ENCODE measurements at regions not wholly inside any gene's neighbourhood (a gene's known extent, or its start where the extent isn't known, plus 50 kb on each side); places are given as distances from the start of the nearest gene placed in this dataset.

GRCh38 chr3:110793611-110794010 lies 278.0 kb upstream of the NECTIN3 start:
- 89% methylated on average over 1 of the region's 1 CpG for WGBS
- no peaks in the 10 kb centered on the region for H3K27me3 ChIP-seq (ENCODE audit: control insufficient read depth, insufficient read depth)
- H3K4me3 ChIP-seq (ENCODE audit: low read length) = no peak overlapping the region
- H3K4me1 ChIP-seq (ENCODE audit: control insufficient read depth, insufficient read depth, low read length) = no peaks in the 10 kb centered on the region
- ATAC-seq (no peak), DNase-seq (no peak)
- intact Hi-C loops (cut with DNase I) = no loop called here
- H3K9me3 ChIP-seq (ENCODE audit: control insufficient read depth, low read length) = no peaks in the 10 kb centered on the region
- H3K27ac ChIP-seq (ENCODE audit: low read length) = no peak overlapping the region

- 81% methylated on average over 2 of the region's 2 CpGs for WGBS
- Histone ChIP-seq H3K4me1 (ENCODE audit: control insufficient read depth, insufficient read depth, low read length) (no peaks in the 10 kb centered on the region), H3K27ac (ENCODE audit: low read length) (no peak overlapping the region), H3K4me3 (ENCODE audit: low read length) (no peak overlapping the region), H3K27me3 (ENCODE audit: control insufficient read depth, insufficient read depth) (no peaks in the 10 kb centered on the region), H3K9me3 (ENCODE audit: control insufficient read depth, low read length) (no peaks in the 10 kb centered on the region)
- no peak for DNase-seq
- intact Hi-C loops (cut with DNase I) = no loop called here
- no peak for ATAC-seq
Measured at GRCh38 chr3:110795163-110795562, 276.5 kb upstream of the NECTIN3 start.

- intact Hi-C loops (cut with DNase I) = no loop called here
- WGBS = 76% methylated on average over 2 of the region's 2 CpGs
- DNase-seq (no peak), ATAC-seq (no peak)
- no peak overlapping the region for H3K4me3 ChIP-seq (ENCODE audit: low read length)
- no peaks in the 10 kb centered on the region for H3K4me1 ChIP-seq (ENCODE audit: control insufficient read depth, insufficient read depth, low read length)
- H3K27me3 ChIP-seq (ENCODE audit: control insufficient read depth, insufficient read depth) = no peaks in the 10 kb centered on the region
- no peak overlapping the region for H3K27ac ChIP-seq (ENCODE audit: low read length)
- H3K9me3 ChIP-seq (ENCODE audit: control insufficient read depth, low read length) = no peaks in the 10 kb centered on the region
Measured at GRCh38 chr3:110799271-110799670, 272.3 kb upstream of the NECTIN3 start.

GRCh38 chr3:110804856-110805255 lies 266.8 kb upstream of the NECTIN3 start:
- Histone ChIP-seq H3K4me3 (ENCODE audit: low read length) (no peak overlapping the region), H3K27me3 (ENCODE audit: control insufficient read depth, insufficient read depth) (no peaks in the 10 kb centered on the region), H3K4me1 (ENCODE audit: control insufficient read depth, insufficient read depth, low read length) (no peaks in the 10 kb centered on the region), H3K9me3 (ENCODE audit: control insufficient read depth, low read length) (no peaks in the 10 kb centered on the region), H3K27ac (ENCODE audit: low read length) (no peak overlapping the region)
- no peak for DNase-seq
- ATAC-seq = no peak
- intact Hi-C loops (cut with DNase I) = no loop called here
- WGBS = 78% methylated on average over 2 of the region's 2 CpGs

- intact Hi-C loops (cut with DNase I) = no loop called here
- DNase-seq = no peak
- Histone ChIP-seq H3K4me1 (ENCODE audit: control insufficient read depth, insufficient read depth, low read length) (no peaks in the 10 kb centered on the region), H3K4me3 (ENCODE audit: low read length) (no peak overlapping the region), H3K9me3 (ENCODE audit: control insufficient read depth, low read length) (no peaks in the 10 kb centered on the region), H3K27ac (ENCODE audit: low read length) (no peak overlapping the region), H3K27me3 (ENCODE audit: control insufficient read depth, insufficient read depth) (no peaks in the 10 kb centered on the region)
- no peak for ATAC-seq
Measured at GRCh38 chr3:110806924-110807323, 264.7 kb upstream of the NECTIN3 start.

GRCh38 chr3:110808630-110809029 lies 263.0 kb upstream of the NECTIN3 start:
- Histone ChIP-seq H3K27me3 (ENCODE audit: control insufficient read depth, insufficient read depth) (no peaks in the 10 kb centered on the region), H3K27ac (ENCODE audit: low read length) (no peak overlapping the region), H3K9me3 (ENCODE audit: control insufficient read depth, low read length) (no peaks in the 10 kb centered on the region), H3K4me3 (ENCODE audit: low read length) (no peak overlapping the region), H3K4me1 (ENCODE audit: control insufficient read depth, insufficient read depth, low read length) (no peaks in the 10 kb centered on the region)
- DNase-seq = no peak
- ATAC-seq = no peak
- 64% methylated on average over 2 of the region's 2 CpGs for WGBS
- intact Hi-C loops (cut with DNase I) = no loop called here

- Histone ChIP-seq H3K27ac (ENCODE audit: low read length) (no peak overlapping the region), H3K4me1 (ENCODE audit: control insufficient read depth, insufficient read depth, low read length) (no peaks in the 10 kb centered on the region), H3K4me3 (ENCODE audit: low read length) (no peak overlapping the region), H3K9me3 (ENCODE audit: control insufficient read depth, low read length) (no peaks in the 10 kb centered on the region), H3K27me3 (ENCODE audit: control insufficient read depth, insufficient read depth) (no peaks in the 10 kb centered on the region)
- DNase-seq = no peak
- intact Hi-C loops (cut with DNase I) = no loop called here
- no peak for ATAC-seq
- WGBS = 66% methylated on average over 1 of the region's 1 CpG
Measured at GRCh38 chr3:110810356-110810755, 261.3 kb upstream of the NECTIN3 start.

GRCh38 chr3:110811050-110811449 lies 260.6 kb upstream of the NECTIN3 start:
- H3K27ac ChIP-seq (ENCODE audit: low read length) = no peak overlapping the region
- H3K9me3 ChIP-seq (ENCODE audit: control insufficient read depth, low read length) = no peaks in the 10 kb centered on the region
- no peaks in the 10 kb centered on the region for H3K4me1 ChIP-seq (ENCODE audit: control insufficient read depth, insufficient read depth, low read length)
- no peaks in the 10 kb centered on the region for H3K27me3 ChIP-seq (ENCODE audit: control insufficient read depth, insufficient read depth)
- no peak overlapping the region for H3K4me3 ChIP-seq (ENCODE audit: low read length)
- no peak for DNase-seq
- intact Hi-C loops (cut with DNase I) = no loop called here
- no peak for ATAC-seq

GRCh38 chr3:110813541-110813940 lies 258.1 kb upstream of the NECTIN3 start:
- H3K27me3 ChIP-seq (ENCODE audit: control insufficient read depth, insufficient read depth) = no peaks in the 10 kb centered on the region
- H3K4me1 ChIP-seq (ENCODE audit: control insufficient read depth, insufficient read depth, low read length) = no peaks in the 10 kb centered on the region
- H3K27ac ChIP-seq (ENCODE audit: low read length) = no peak overlapping the region
- H3K9me3 ChIP-seq (ENCODE audit: control insufficient read depth, low read length) = no peaks in the 10 kb centered on the region
- intact Hi-C loops (cut with DNase I) = no loop called here
- WGBS = 87% methylated on average over 2 of the region's 2 CpGs
- no peak for ATAC-seq
- H3K4me3 ChIP-seq (ENCODE audit: low read length) = no peak overlapping the region
- no peak for DNase-seq

GRCh38 chr3:110814170-110815007 lies 257.2 kb upstream of the NECTIN3 start:
- no peaks in the 10 kb centered on the region for H3K27me3 ChIP-seq (ENCODE audit: control insufficient read depth, insufficient read depth)
- 70% methylated on average over 5 of the region's 5 CpGs for WGBS
- intact Hi-C loops (cut with DNase I) = no loop called here
- no peak for ATAC-seq
- H3K4me1 ChIP-seq (ENCODE audit: control insufficient read depth, insufficient read depth, low read length) = no peaks in the 10 kb centered on the region
- no peak for DNase-seq
- no peaks in the 10 kb centered on the region for H3K9me3 ChIP-seq (ENCODE audit: control insufficient read depth, low read length)
- no peak overlapping the region for H3K4me3 ChIP-seq (ENCODE audit: low read length)
- H3K27ac ChIP-seq (ENCODE audit: low read length) = no peak overlapping the region

GRCh38 chr3:110815008-110815583 lies 256.5 kb upstream of the NECTIN3 start:
- WGBS = 32% methylated on average over 1 of the region's 1 CpG
- intact Hi-C loops (cut with DNase I) = no loop called here
- no peaks in the 10 kb centered on the region for H3K27me3 ChIP-seq (ENCODE audit: control insufficient read depth, insufficient read depth)
- no peak overlapping the region for H3K4me3 ChIP-seq (ENCODE audit: low read length)
- no peaks in the 10 kb centered on the region for H3K9me3 ChIP-seq (ENCODE audit: control insufficient read depth, low read length)
- ATAC-seq (no peak), DNase-seq (no peak)
- H3K27ac ChIP-seq (ENCODE audit: low read length) = no peak overlapping the region
- H3K4me1 ChIP-seq (ENCODE audit: control insufficient read depth, insufficient read depth, low read length) = no peaks in the 10 kb centered on the region

All from right cardiac atrium (tissue), 5 donors.